Fibroblast of villous mesenchyme (primary cell): ENCODE measurements at regions not wholly inside any gene's neighbourhood (a gene's known extent, or its start where the extent isn't known, plus 50 kb on each side); places are given as distances from the start of the nearest gene placed in this dataset.

Experiments used
- DNase-seq: peaks from one replicate; pipeline ENCODE4 v3.0.0-alpha.2; 2010; ENCODE audit warnings: low read depth
- H3K4me3 ChIP-seq: 2 replicates; pipeline ENCODE4 v1.5.1; 2011; ENCODE audit warnings: low read depth, mild to moderate bottlenecking, low read length
- CTCF ChIP-seq: IDR thresholded peaks from 2 replicates; pipeline ENCODE4 v1.5.1; 2012; ENCODE audit warnings: low read depth, mild to moderate bottlenecking, low read length; ENCODE audit not compliant: insufficient read depth

- no peak for DNase-seq
- TF ChIP-seq CTCF, result no peak
- H3K4me3 ChIP-seq, result no peak overlapping the region
Measured at GRCh38 chr11:70772950-70773349, 374.6 kb downstream of the CTTN start.

- no peak for DNase-seq
- no peak overlapping the region for H3K4me3 ChIP-seq
- no peak for TF ChIP-seq CTCF
Measured at GRCh38 chr11:70775386-70776075, 377.2 kb downstream of the CTTN start.

GRCh38 chr11:70776914-70777532 lies 378.7 kb downstream of the CTTN start:
- TF ChIP-seq CTCF, result no peak
- DNase-seq, result no peak
- H3K4me3 ChIP-seq, result no peak overlapping the region

- H3K4me3 ChIP-seq, result no peak overlapping the region
- no peak for DNase-seq
- no peak for TF ChIP-seq CTCF
Measured at GRCh38 chr11:70778883-70779282, 380.6 kb downstream of the CTTN start.

- no peak for DNase-seq
- no peak overlapping the region for H3K4me3 ChIP-seq
- TF ChIP-seq CTCF, result no peak
Measured at GRCh38 chr11:70779433-70780245, 381.3 kb downstream of the CTTN start.

GRCh38 chr11:70780246-70780535 lies 381.9 kb downstream of the CTTN start:
- H3K4me3 ChIP-seq, result no peak overlapping the region
- no peak for DNase-seq
- TF ChIP-seq CTCF, result no peak
